ENCODE measurements at regions not wholly inside any gene's neighbourhood (a gene's known extent, or its start where the extent isn't known, plus 50 kb on each side); places are given as distances from the start of the nearest gene placed in this dataset.
"Not testable (repeated sequence)": the region's sequence is repeated elsewhere in the genome, so short reads cannot be mapped to it uniquely, and the experiment has no call there.

DNA sequence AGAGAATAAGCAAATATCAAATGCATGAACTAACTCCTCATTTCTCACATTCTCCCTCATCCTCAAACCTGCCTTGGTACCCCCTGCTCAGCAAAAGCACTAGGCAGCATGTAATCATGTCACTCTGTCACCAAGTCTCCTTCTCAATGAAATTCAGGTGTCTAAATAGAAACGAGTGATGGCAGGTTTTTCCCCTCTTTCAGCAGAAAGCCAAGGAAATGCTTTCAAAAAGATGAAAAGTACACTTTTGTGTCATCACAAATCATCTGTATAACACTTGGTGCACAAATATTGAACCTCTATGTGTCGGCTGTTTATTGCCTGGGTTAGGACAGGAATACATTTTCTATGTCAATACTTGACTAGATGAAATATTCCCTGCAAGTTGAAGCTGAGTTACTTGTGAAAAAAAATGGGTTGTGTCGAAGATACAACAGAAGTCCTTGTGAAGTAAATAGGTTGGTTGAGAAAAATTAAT lies 285.1 kb upstream of the MAGEB18 start:
- DNase-seq = no peak

DNA sequence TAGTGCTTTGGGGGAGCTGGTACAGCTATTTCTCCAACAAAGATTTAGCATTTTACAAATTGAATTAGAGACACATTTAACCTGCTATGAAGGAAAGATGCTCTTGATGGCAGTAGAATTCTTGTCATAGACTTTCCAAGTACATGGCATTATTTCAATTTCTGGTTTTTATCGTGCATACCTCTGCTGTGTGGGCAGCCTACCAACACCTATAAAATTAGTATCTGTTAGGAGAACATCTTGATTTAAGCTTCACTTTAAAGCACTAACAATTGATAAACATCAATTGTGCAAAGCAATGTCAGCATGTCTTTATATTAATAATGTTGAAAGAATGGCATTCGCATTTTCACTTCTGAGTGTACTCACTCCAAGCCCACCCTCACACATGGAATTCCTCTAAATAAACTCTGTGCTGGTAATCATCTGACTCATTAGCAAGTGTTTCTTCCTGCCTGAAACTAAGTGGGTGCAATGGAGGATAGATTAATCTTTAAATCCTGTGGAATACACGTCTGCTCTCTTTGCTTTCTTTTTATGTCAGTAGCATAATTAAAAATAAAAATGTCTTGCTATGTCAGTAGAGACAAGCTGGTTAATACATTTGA lies 279.8 kb upstream of the MAGEB18 start:
- no peak for DNase-seq

DNA sequence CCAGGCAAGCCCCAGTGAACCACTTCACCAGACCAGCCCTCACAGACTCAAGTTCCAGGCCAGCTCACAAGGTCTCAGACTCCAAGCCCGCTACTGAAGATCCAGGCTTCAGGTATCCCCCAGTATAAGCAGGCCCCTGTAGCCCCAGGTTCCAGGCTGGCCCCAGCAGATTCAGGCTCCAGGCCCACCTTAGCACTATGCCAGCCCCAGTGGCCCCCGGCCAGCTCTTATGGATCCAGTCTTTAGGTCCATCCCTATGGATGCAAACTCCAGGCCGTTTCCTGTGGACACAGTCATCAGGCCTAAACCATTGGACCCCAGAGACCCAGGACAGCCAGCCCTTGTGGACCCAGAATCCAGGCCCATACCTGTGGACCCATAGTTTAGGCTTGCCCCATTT lies 277.8 kb upstream of the MAGEB18 start:
- no peak for DNase-seq

- DNase-seq = no peak
Observed at GRCh38 chrX:25869761-25870160, 268.4 kb upstream of the MAGEB18 start.

- no peak for DNase-seq
Observed at GRCh38 chrX:25872786-25873185, 265.4 kb upstream of the MAGEB18 start.

GRCh38 chrX:25873196-25873595 lies 264.9 kb upstream of the MAGEB18 start:
- DNase-seq = no peak

GRCh38 chrX:25878806-25879205 lies 259.3 kb upstream of the MAGEB18 start:
- DNase-seq = no peak

DNA sequence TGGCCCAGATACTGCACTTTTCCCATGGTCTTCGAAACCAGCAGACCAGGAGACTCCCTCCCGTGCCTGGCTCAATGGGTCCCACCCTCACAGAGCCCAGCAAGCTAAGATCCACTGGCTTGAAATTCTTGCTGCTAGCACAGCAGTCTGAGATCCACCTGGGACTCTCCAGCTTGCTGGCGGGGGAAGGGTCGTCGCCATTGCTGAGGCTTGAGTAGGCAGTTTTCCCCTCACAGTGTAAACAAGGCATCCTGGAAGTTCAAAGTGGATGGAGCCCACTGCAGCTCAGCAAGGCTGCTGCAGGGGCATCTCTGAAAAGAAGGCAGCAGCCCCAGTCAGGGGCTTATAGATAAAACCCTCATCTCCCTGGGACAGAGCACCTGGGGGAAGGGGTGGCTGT lies 255.6 kb upstream of the MAGEB18 start:
- DNase-seq = not testable (repeated sequence)

DNA sequence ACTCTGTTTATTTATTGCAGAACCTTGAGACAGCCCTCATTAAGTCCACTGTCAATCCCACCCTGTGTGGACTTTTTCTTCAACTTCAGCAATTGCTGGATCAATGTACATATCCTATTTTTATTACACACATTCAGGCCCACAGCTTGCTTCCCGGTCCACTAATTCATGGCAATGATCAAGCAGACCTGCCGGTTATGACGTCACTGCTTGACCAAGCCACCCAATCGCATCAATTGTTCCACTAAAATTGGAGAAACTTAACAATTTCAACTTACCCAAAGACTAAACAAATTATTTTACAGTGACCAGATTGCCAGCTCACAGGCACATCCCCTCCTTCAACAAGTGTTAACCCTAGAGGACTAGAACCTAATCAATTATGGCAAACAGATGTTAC lies 240.4 kb upstream of the MAGEB18 start:
- no peak for DNase-seq

GRCh38 chrX:25905728-25906127 lies 232.4 kb upstream of the MAGEB18 start:
- not testable (repeated sequence) for DNase-seq

GRCh38 chrX:25925946-25926345 lies 212.2 kb upstream of the MAGEB18 start:
- no peak for DNase-seq

GRCh38 chrX:25928316-25928715 lies 209.8 kb upstream of the MAGEB18 start:
- no peak for DNase-seq

- DNase-seq = no peak
Observed at GRCh38 chrX:25941087-25941486, 197.1 kb upstream of the MAGEB18 start.

DNA sequence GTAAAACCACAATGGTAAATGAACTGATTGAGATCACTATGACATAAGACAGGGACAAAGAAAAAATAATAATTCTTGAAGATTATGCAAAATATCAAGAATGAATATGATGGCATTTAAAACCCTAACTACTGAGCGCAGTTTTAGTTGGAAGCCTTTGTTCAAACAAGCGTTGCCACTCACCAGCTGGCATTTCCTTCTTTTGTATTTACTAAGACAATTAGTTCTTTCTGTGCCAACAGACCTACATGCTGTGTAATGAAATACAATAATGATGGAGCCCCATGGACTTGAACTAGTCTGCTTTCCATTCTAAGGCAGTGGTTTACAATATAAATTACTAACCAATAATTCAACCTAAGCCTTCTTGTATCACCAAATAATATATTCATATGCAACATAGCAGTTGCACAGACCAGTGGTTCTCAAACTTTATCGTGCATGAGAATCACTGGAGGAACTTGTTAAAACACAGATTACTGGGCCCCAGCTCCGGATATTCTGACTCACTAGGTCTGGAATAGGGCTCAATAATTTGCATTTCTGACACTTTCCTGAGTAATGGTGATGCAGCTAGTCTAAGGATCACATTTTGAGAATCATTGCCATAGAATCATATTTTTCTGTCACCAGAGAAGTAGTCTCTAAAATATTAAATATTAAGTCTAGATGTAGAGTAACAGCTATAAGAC lies 196.4 kb upstream of the MAGEB18 start:
- DNase-seq = no peak

GRCh38 chrX:25968920-25969319 lies 169.2 kb upstream of the MAGEB18 start:
- peak; percentile 35 for DNase-seq

- DNase-seq = no peak
Observed at GRCh38 chrX:25976683-25977310, 161.3 kb upstream of the MAGEB18 start.

- no peak for DNase-seq
Observed at GRCh38 chrX:25998687-25999086, 139.5 kb upstream of the MAGEB18 start.

- no peak for DNase-seq
Observed at GRCh38 chrX:26007462-26007861, 130.7 kb upstream of the MAGEB18 start.

DNA sequence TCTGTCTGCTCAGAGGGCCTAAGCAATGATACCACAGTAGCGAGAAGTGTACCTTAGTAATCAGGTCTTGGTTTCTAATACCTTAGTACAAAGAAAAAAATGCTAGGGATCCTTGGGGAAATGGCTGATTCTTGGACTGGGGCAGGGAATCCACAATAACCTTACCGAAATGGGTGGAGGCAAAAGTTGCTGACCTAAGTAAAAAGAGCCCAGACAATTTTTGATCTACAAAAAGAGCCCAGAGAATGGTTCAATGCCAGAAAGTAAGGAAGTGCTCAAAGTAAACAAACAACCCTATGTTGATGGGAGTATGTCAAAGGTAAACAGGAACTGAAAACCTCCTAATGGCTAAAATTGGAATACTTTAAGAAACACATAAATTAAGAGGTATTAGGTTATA lies 130.1 kb upstream of the MAGEB18 start:
- DNase-seq = no peak

GRCh38 chrX:26008691-26009090 lies 129.5 kb upstream of the MAGEB18 start:
- DNase-seq = no peak

DNA sequence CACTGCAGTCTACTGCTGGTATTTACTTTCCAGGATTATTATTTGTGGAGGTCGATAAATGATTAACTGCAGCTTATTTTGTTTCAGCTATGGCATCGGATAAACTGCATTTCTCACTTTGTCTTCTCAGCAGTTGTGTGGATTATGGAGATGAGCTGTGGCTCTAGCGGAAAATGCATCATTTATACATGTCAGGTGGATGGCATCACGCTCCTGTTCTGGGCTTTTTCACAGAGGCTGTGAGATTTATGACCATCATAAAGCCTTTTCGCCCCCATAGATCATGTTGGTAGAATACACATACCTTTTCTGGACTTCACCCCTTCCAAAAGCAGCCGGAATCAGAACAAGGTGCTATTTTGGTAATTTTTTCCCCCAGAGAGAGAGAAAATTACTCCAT lies 118.8 kb upstream of the MAGEB18 start:
- no peak for DNase-seq

DNA sequence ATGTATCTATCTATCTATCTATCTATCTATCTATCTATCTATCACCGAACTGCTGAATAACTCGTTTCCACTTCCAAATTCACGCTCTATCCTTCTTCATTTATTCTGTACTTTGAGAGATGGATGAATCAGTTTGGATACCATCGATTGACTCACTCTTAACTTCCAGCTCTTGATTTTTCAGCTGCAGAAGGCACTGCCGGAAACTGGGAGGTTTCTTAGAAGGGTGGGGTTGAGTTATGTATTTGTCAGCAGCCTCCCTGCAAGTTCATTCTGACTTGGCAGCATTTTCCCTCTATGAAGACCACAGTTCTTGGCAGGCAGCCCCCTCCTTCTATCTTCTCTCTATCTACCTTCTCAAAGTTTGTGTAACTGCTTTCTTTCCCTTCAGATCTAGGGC lies 112.0 kb upstream of the MAGEB18 start:
- no peak for DNase-seq

DNA sequence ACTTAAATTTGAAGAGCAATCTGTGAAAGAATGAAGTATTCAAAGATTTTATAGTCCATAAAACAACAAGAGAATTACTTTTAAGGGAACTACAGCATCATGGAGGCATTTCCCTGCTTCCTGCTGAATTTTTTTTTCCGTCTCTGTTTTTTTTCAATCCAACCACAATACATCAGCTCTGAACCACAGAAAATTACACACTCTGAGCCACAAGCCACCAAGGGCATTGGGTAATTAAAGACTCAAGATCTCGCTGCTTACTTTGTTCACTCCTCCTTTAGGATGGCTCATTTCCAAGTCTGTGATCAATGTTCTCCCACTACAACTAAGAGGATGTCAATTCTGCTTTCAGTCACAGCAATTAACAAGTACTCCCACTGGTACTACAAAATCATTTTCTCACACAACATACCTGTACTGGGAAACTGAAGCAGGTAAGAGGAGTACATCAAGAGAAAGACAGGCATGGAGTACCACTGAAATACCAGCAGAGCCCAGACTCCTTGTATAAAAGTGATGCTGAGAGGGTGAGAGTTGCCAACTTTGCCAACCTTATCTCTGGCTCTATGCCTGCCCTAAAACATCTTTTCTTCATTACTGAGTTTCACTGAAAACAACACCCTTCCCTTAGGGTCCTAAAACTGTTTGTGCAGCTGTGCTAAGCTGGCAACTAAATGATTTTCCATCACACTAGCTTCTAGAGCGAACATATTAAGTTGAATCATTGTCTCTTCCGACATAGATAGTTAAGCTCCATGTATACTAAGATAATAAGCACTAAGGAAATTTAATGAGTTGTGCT lies 105.8 kb upstream of the MAGEB18 start:
- DNase-seq = no peak

- no peak for DNase-seq
Observed at GRCh38 chrX:26037367-26037766, 100.8 kb upstream of the MAGEB18 start.
